ENCODE measurements at regions not wholly inside any gene's neighbourhood (a gene's known extent, or its start where the extent isn't known, plus 50 kb on each side); places are given as distances from the start of the nearest gene placed in this dataset.

GRCh38 chr17:55635253-55635914 lies 87.3 kb downstream of the TMEM100 start:
- no peak for DNase-seq

- no peak for DNase-seq
Measured at GRCh38 chr17:55634702-55635101, 88.0 kb downstream of the TMEM100 start.

GRCh38 chr17:55632893-55633292 lies 89.8 kb downstream of the TMEM100 start:
- DNase-seq = no peak

GRCh38 chr17:55632236-55632635 lies 90.4 kb downstream of the TMEM100 start:
- no peak for DNase-seq

GRCh38 chr17:55629995-55630394 lies 92.7 kb downstream of the TMEM100 start:
- DNase-seq = no peak

DNA sequence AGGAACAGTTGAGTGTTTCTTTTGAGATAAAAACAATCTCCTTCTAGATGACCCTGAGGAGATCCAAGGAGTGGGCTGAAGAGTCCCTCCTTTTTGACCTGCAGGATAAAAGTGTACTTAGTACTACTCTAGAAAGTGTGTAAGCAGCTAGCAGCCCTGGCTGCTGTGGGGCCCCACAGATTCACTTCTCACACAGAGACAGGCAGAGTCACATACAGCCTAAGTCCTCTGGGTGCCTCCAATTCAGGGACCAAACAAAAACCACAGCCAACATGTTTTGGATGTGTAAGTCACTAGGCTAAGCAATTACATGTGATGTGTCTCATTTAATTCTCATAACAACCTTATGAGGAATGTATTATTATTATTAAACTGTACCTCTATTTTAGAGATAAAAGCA lies 97.1 kb downstream of the TMEM100 start:
- DNase-seq = no peak

DNA sequence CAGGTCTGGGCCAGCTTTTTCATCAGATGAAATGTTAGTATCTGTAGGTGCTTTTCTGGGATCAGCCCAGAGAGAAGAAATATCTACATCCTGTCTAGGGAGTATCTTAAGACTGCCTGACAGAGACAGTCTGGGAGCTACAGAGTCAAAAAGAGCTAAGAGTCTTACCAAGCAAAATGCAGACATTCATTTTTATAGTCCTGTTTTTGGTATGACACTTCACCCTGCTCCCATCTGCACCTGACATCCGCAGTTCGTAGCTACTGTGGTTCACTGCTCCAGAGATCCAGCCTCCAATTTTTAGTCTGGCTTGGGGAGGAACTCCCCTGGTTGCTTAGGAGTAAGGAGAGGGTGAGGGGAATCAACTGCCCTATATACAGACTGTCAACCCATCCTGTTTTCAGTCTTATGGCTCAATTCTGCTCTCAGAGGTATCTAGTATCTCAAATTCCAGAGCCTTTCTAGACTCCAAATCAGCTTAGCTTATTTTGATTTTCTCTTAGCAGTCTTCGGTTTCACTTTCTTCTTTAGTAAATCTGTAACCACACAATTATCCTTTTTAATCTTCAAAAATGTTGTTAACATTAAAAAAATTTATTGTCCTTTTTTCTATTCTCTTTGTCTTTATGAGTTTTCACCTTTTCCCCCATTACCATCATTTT lies 97.8 kb downstream of the TMEM100 start:
- no peak for DNase-seq

- no peak for DNase-seq
Measured at GRCh38 chr17:55622547-55622946, 100.1 kb downstream of the TMEM100 start.

DNA sequence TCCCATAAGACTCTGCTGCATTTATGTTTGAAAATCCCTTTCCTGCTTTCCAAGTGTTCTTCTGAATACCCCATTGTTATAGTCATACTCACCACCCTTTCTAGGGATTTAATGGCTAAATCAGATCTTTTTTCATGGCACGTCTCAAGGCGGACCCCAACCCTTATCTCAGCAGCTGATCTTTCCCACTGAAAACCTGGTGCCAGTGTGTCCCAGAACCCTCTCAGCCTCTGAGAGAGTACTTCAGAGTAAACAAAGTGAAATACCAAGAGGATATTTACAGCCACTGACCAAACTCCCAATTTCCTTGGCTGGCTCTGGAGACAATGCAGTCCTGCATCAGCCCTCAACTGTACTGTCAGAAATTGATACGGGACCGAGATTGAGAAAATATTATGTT lies 101.7 kb downstream of the TMEM100 start:
- no peak for DNase-seq

DNA sequence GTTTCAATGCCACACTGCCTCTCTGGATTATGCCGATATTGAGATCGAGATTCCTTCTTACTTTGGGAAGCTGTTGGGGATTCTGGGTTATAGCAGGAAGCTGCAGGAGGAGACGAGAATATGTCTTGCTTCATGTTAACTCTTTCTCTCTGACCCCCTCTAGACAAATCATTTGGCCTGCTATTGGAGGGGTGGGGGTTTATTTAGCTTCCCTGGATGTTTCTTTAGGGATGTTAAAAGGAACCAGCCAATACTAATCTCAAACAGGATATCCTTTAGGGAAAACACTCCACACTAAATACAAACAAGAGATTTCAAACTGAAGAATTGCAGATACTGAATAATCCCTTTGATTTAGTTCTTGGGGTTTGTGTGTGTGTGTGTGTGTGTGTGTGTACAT lies 102.6 kb downstream of the TMEM100 start:
- no peak for DNase-seq

DNA sequence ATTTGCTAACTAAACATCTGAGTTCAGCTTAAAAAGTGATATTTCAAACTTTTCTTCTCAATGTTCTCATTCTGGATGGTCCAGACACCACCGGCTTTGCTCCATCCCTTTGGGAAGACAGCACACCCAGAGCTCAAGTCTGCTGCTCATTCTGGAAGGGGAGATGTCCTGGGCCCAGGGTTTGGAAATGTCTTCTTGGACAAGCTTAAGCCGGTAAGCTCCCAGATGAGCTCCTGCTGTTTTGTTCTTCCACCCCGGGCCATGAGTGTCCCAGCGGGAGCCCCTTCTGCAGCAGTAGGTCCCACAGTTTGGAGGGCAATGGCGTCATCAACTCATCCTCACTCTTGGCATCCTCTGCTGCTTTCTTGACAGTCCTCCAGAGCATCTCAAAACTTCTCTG lies 105.2 kb downstream of the TMEM100 start:
- DNase-seq = no peak

DNA sequence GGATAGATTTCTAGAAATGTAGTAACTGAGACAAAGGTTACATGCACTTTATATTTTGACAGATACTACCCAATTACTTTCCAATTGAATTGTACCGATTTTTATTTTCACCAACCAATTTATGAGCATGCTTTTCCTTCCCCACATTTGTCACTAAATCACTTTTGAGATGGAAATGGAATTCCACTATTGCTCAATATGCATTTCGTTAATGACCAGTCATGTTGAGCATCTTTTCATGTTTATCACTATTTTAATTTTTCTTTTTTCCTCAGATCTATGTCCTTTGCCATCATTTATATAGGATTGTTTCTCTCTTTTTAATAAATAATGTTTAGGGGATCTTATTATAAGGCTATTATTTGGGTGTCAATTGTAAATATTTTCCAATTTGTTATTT lies 102.8 kb upstream of the SMIM36 start:
- DNase-seq = no peak

DNA sequence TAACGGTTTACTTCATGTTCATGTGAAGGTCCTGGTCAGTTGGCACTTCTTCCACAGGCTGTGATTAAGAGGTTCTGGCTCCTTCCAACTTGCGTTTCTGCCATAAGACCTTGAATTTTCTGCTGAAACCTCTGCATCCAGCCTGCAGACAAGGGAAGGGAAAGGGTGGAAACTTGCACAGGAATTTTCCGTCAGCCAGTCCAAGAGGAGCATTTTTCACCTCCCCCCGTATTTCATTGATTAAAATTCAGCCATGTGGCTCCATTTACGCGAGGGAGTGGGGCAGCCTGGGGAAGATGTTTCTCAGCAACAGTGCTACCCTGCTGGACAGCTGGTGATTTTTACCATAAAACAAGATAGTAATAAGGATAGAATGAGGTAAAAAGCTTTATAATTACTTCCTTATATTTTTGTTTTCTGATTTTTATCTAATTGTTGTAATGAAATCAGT lies 101.5 kb upstream of the SMIM36 start:
- no peak for DNase-seq

DNA sequence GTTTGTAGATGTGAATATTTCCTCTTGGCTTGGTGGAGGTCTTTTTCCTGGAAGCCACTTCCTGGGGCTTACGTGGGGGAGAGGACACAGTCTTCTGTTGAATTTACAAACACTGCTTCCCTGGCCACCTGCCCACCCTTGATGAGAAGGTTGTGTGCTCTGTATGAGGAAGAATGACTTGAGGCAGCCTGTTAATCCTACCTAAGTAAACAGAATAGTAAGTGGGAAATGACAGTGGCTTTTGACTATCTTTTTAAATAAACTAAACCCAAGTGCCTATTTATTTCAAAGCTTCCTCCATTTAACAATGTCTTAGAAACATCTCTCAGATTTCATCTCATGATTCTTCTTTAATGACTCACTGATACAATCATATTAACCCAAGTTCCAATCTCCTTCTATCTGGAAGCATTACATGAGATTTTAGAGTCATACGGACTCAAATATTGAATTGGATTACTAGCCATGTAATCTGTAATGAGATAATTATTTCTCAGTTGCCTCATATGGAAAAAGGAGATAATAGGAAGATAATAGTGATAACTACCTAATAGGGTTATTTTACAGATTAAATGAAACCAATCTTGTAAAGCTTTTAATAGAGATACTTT lies 96.6 kb upstream of the SMIM36 start:
- no peak for DNase-seq

- DNase-seq = no peak
Measured at GRCh38 chr17:55606488-55606815, 95.2 kb upstream of the SMIM36 start.

DNA sequence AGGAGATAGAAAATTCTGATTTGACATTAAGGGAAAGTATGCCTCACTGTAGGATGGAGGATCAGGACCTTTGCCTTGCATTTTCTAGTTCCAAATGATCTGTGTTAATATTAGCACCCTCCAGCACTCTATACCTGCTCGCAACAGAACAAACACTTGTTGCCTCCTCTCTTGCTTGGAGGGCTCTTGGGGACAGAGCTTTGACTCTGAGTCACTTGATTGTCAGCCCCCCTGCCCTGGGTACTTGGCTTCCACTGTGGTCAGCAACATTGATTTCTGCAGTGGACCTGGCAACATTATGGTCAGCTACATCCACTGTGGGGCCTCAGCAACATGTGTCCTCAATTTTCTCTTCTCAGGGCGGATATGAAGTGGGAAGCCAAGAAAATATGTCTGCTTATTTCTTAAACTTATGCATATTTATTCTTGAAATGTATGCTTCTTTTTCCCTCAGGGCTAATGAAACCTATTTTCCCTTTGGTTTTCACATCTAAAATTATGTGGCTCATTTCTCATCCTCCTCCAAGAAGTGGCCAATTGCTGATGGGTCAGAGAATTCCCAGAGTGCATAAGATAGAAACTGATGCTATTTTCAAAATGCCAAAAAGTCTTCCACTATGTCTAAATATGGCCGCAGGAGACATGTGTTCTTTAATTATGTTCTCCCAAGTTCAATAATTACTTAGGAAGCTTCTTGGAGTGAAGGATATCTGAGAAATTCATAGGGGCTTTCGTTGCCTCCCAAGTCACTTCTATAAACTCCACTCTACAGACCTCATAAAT lies 94.6 kb upstream of the SMIM36 start:
- no peak for DNase-seq

DNA sequence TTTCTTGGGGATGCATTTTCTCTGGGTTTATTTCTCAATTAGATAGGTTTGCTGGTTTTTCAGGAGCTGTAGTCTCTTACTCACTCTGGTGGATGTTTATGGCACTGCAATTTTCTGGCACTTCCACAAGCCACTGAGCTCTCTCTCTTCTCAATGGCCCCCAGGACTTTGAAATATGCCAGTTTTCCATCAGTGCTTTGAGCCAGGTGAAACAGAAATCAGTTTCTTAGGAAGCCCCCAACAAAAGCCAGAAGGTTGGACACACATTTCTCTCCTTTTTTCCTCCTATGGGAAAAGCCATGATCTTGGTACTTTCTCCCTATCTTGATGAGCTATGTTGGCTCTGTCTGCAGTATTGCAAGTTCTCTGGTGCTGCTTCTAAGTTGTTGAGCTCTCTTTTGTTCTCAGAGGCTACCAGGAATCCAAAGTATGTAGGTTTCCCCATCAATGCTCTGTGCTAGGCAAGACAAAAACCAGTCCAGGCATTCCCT lies 90.7 kb upstream of the SMIM36 start:
- no peak for DNase-seq

DNA sequence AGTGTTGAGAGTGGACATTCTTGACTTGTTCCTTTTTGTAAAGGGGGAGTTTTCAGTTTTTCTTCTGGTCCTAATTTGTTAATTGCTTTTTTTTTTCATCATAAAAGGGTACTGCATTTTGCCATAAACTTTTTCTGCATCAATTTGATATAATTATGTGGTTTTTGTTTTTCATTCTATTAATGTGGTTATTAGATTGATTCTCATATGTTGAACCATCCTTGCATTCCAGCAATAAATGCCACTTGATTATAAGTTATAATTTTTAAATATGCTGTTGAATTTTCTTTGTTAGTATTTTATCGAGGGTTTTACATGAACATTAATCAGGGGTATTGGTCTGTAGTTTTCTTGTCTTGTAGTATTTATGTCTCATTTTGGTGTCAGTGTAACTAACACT lies 87.2 kb upstream of the SMIM36 start:
- DNase-seq = no peak

DNA sequence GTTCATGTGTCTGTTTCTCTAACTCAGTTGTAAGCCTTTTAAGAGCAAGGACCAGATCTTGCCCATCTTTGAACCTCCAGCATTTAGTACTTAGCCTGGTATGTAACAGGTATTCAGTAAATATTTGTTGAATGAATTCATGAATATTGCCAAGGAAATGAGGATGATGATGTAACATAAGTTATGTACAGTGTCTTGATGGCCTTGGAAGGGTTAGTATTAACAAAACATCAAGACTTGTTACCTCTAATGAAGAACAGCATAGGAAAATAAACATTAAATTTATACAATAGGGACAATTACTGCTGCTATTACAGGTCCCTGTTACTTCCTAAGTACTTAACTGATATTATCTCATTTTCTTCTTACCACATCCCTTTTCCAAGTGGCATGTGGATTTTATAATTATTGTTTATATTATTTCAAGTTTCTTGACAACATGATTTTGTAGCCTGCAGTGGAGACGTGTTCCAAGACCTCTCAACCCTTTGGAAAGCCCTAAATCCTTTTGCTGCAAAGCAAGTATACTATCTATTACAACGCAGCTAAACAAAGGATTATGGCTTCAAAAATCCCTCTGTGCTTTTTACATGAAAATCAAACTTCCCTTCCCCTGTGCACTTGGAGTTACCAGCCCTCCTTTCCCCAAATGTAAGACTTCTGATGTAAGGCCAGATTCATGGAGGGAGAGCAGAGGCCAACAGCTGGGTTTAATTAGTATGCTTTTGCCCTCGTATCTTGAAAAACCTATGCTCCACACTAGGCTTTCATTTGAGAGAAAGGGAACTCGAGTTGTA lies 77.4 kb upstream of the SMIM36 start:
- DNase-seq = no peak

DNA sequence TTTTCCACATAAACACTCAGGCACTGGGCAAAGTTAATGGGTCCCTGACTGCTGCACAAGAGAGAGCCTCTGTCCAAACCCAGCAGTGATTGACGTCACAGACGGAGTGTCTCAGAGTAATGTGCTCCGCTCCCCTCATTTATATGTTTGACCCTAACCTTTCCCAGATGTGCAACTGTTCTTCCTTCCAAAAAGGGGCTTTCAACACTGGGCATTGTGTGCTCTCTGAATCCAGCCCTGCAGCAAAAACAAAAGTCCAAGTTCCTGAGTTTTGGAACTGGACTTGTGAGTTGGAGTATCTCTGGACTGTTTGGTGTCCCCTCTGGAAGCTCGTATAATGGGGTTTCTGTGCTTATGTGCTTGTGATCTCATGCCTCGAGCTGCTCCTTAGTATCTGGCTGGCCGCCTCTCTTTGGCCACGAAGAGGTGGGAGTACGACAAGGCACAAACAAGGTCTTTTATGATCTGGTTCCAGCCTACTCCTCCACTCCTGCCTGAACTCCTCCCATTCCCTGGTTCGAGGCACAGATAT lies 76.4 kb upstream of the SMIM36 start:
- no peak for DNase-seq

GRCh38 chr17:55585629-55586028 lies 74.4 kb upstream of the SMIM36 start:
- DNase-seq = no peak

Measured in hypothalamus (tissue), 51 donors.